IMR-90 (cell line): ENCODE measurements at regions not wholly inside any gene's neighbourhood (a gene's known extent, or its start where the extent isn't known, plus 50 kb on each side); places are given as distances from the start of the nearest gene placed in this dataset.

ENCODE experiments used
- ATAC-seq: fragments of 200-7000 bp; cut with Tn5 transposase; 2 replicates; pipeline ENCODE4 v1.9.1; 2020; ENCODE audit warnings: low read depth, mild to moderate bottlenecking, moderate library complexity
- BruUV-seq: library from RNA; stranded (reverse); fragments of 400-500 nt; replicated peaks from 2 replicates; lab custom pipeline; 2021; lab: Mats Ljungman, UMichigan
- CTCF ChIA-PET: fragments of 300-600 bp; formaldehyde crosslinking; extraction: SDS; loops from one replicate; lab custom pipeline; 2021; ENCODE audit warnings: antibody characterized with exemption; lab: Yijun Ruan, JAX
- POLR2A ChIA-PET: fragments of 300-600 bp; sonication (Branson Sonifier 250); formaldehyde crosslinking; loops from one replicate; lab custom pipeline; 2022; ENCODE audit warnings: antibody characterized with exemption; ENCODE audit not compliant: unreplicated experiment; lab: Charles Lee
- DNase-seq: peaks from one replicate; pipeline ENCODE4 v3.0.0; 2013
- H2AFZ ChIP-seq: replicated peaks from 2 replicates; pipeline ENCODE3; 2013; ENCODE audit warnings: low read length, mild to moderate bottlenecking; ENCODE audit not compliant: poor library complexity
- H2AK5ac ChIP-seq: 2 replicates; pipeline ENCODE4 v1.6.1; 2013; ENCODE audit warnings: low read depth, low read length, inconsistent platforms
- H2AK9ac ChIP-seq: replicated peaks from 2 replicates; pipeline ENCODE3; 2013; ENCODE audit warnings: mild to moderate bottlenecking, low read depth, low read length, moderate library complexity; ENCODE audit not compliant: poor library complexity
- H2BK120ac ChIP-seq: 2 replicates; pipeline ENCODE4 v1.6.1; 2013; ENCODE audit warnings: low read depth, low read length, inconsistent platforms
- H2BK15ac ChIP-seq: 3 replicates; pipeline ENCODE4 v1.6.1; 2013; ENCODE audit warnings: low read depth, low read length, inconsistent platforms
- H2BK20ac ChIP-seq: 2 replicates; pipeline ENCODE4 v1.6.1; 2013; ENCODE audit warnings: low read depth, mild to moderate bottlenecking, inconsistent platforms, low read length, moderate library complexity
- H2BK5ac ChIP-seq: 2 replicates; pipeline ENCODE4 v1.6.1; 2013; ENCODE audit warnings: mild to moderate bottlenecking, low read depth, low read length, inconsistent platforms; ENCODE audit not compliant: poor library complexity, severe bottlenecking
- H3K14ac ChIP-seq: replicated peaks from 2 replicates; pipeline ENCODE4 v1.6.1; 2013; ENCODE audit warnings: low read depth, low read length, inconsistent platforms
- H3K18ac ChIP-seq: 2 replicates; pipeline ENCODE4 v1.6.1; 2013; ENCODE audit warnings: low read depth, low read length, control low read depth
- H3K23ac ChIP-seq: 2 replicates; pipeline ENCODE4 v1.6.1; 2013; ENCODE audit warnings: low read depth, low read length, inconsistent platforms
- H3K27ac ChIP-seq: 2 replicates; pipeline ENCODE4 v1.5.1; 2013; ENCODE audit warnings: mild to moderate bottlenecking, control low read depth, low read length; ENCODE audit not compliant: insufficient read depth
- H3K27me3 ChIP-seq: 2 replicates; pipeline ENCODE4 v1.6.1; 2013; ENCODE audit warnings: low read length; ENCODE audit not compliant: control insufficient read depth, insufficient read depth
- H3K36me3 ChIP-seq: 2 replicates; pipeline ENCODE4 v1.6.1; 2013; ENCODE audit warnings: low read length, mixed read lengths; ENCODE audit not compliant: control insufficient read depth, insufficient read depth
- H3K4ac ChIP-seq: 2 replicates; pipeline ENCODE4 v1.6.1; 2013; ENCODE audit warnings: low read depth, low read length, inconsistent platforms
- H3K4me1 ChIP-seq: 2 replicates; pipeline ENCODE4 v1.6.1; 2013; ENCODE audit warnings: low read length, mixed read lengths; ENCODE audit not compliant: control insufficient read depth, insufficient read depth
- H3K4me2 ChIP-seq: 2 replicates; pipeline ENCODE4 v1.6.1; 2013; ENCODE audit warnings: low read depth, mild to moderate bottlenecking, control low read depth, low read length, moderate library complexity
- H3K4me3 ChIP-seq: 2 replicates; pipeline ENCODE4 v1.5.1; 2013; ENCODE audit warnings: low read depth, mild to moderate bottlenecking, control low read depth, low read length, moderate library complexity; ENCODE audit not compliant: insufficient read depth
- H3K56ac ChIP-seq: 2 replicates; pipeline ENCODE4 v1.6.1; 2013; ENCODE audit warnings: low read length, inconsistent platforms; ENCODE audit not compliant: insufficient read depth; ENCODE audit errors: extremely low read depth
- H3K79me1 ChIP-seq, 2 experiments: 2 replicates each; pipeline ENCODE4 v1.6.1; 2013; ENCODE audit warnings: low read length in 2 of 2, inconsistent platforms in 1 of 2, low read depth in 1 of 2
- H3K9ac ChIP-seq: 2 replicates; pipeline ENCODE4 v1.6.1; 2013; ENCODE audit warnings: low read depth, low read length, control low read depth
- H3K9me1 ChIP-seq: 2 replicates; pipeline ENCODE4 v1.6.1; 2013; ENCODE audit warnings: low read length, inconsistent platforms; ENCODE audit not compliant: insufficient read depth
- H3K9me3 ChIP-seq: 2 replicates; pipeline ENCODE4 v1.6.1; 2013; ENCODE audit warnings: low read length; ENCODE audit not compliant: control insufficient read depth, insufficient read depth
- H4K20me1 ChIP-seq: 2 replicates; pipeline ENCODE4 v1.6.1; 2013; ENCODE audit warnings: low read length, inconsistent platforms; ENCODE audit not compliant: insufficient read depth
- H4K5ac ChIP-seq: 2 replicates; pipeline ENCODE4 v1.6.1; 2013; ENCODE audit warnings: mild to moderate bottlenecking, low read depth, low read length, control low read depth
- H4K8ac ChIP-seq, 2 experiments: 2 replicates each; pipeline ENCODE4 v1.6.1; 2013; ENCODE audit warnings: low read depth in 2 of 2, low read length in 2 of 2, control low read depth in 1 of 2, inconsistent platforms in 1 of 2
- H4K91ac ChIP-seq: 2 replicates; pipeline ENCODE4 v1.6.1; 2013; ENCODE audit warnings: low read depth, low read length, inconsistent platforms; ENCODE audit not compliant: insufficient read depth
- BHLHE40 ChIP-seq: fragments of 150-350 bp; IDR thresholded peaks from 2 replicates; pipeline ENCODE4 v1.6.1; 2016; ENCODE audit warnings: mild to moderate bottlenecking, low read depth, low read length
- FOS ChIP-seq: fragments of 150-350 bp; IDR thresholded peaks from 2 replicates; pipeline ENCODE4 v1.6.1; 2016; ENCODE audit warnings: low read depth, low read length
- MAFK ChIP-seq: IDR thresholded peaks from 2 replicates; pipeline ENCODE4 v1.6.1; 2012; ENCODE audit warnings: low read depth, low read length, improper control_type of control experiment
- MAZ ChIP-seq: IDR thresholded peaks from 2 replicates; pipeline ENCODE4 v1.6.1; 2012; ENCODE audit warnings: low read depth, mild to moderate bottlenecking, low read length, improper control_type of control experiment, moderate library complexity, borderline replicate concordance
- POLR2A ChIP-seq: IDR thresholded peaks from 2 replicates; pipeline ENCODE4 v1.6.1; 2012; ENCODE audit warnings: mild to moderate bottlenecking, low read depth, low read length
- RAD21 ChIP-seq: IDR thresholded peaks from 2 replicates; pipeline ENCODE4 v1.6.1; 2012; ENCODE audit warnings: low read length, improper control_type of control experiment
- RFX5 ChIP-seq: IDR thresholded peaks from 2 replicates; pipeline ENCODE4 v1.8.0; 2012; ENCODE audit warnings: low read depth, mild to moderate bottlenecking, low read length, moderate library complexity
- SMC3 ChIP-seq: fragments of 150-350 bp; IDR thresholded peaks from 2 replicates; pipeline ENCODE4 v1.6.1; 2016; ENCODE audit warnings: low read depth, mild to moderate bottlenecking, antibody characterized with exemption, low read length, moderate library complexity
- WGBS, 2 experiments: methylation state at CpG; one replicate each; pipeline versions ENCODE4 v1.1.5 to v1.1.7; 2013; ENCODE audit warnings: missing lambda C conversion rate in 2 of 2; ENCODE audit not compliant: insufficient read length in 1 of 2; ENCODE audit errors: extremely low coverage in 2 of 2; 5-methylcytosine and 5-hydroxymethylcytosine counted together
- dilution Hi-C: fragments of 300-500 bp; cut with HindIII; formaldehyde crosslinking; loops from one replicate; pipeline ENCODE4 v1.14.3; 2018; ENCODE audit warnings: low sequenced_read_pairs; ENCODE audit not compliant: unreplicated experiment
- in situ Hi-C: fragments of 300-500 bp; cut with MboI; formaldehyde crosslinking; loops from 3 replicates; pipeline ENCODE4 v1.14.3; 2019; ENCODE audit warnings: low sequenced_read_pairs, inconsistent platforms, mixed read lengths
- intact Hi-C: fragments of 100-400 bp; cut with micrococcal nuclease; formaldehyde crosslinking; loops from 2 replicates; pipeline ENCODE4 v1.10.0; 2022
- TF ChIP-seq, protein P1 (sequence below): fragments of 150-350 bp; IDR thresholded peaks from 2 replicates; pipeline ENCODE4 v1.6.1; 2017; ENCODE audit warnings: mild to moderate bottlenecking, antibody characterized with exemption, low read length, low read depth
- TF ChIP-seq, protein P2 (sequence below): conservative IDR thresholded peaks from 2 replicates; pipeline ENCODE4 v1.5.1; 2012; ENCODE audit warnings: mild to moderate bottlenecking, low read depth, low read length, improper control_type of control experiment

DNA sequence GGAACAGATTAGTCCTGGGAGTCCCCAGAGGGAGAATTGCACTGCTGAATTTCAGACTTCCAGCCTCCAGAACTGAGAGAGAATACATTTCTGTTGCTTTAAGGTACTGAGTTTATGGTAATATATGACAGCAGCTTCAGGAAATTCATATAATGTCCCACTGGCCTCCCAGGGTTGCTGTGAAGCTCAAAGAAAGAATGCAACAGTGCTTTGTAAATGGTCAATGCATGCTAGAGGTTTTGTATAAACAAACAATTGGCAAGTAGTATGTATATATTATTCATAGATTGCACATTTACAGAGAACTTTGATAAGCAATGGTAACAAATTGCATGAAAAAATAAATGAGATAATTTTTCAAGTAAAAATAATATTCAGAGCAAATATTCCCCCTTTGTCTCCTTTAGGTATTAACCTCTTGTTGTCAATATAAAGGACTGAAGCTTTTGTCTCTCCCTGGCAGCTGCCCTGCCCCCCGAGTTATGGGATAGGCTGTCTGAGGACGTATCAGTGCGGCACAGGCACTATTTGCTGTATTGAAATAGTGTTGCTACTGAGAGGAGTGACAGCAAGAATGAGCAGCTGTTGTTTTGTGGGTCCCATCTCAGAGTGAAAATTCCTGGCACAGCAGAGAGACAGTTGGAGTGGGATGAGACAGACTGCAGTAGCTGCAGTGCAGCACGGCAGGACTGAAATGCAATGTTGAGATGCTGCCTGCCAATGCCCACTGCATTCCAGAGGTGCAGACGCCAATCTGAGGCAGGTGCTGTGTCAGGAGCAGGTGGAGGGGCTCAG is 194.2 kb upstream of the GLRA1 start:
- in situ Hi-C loops = no loop called here
- no peak overlapping the region for H3K23ac ChIP-seq
- no peak overlapping the region for H2BK15ac ChIP-seq
- no peaks in the 10 kb centered on the region for H3K79me1 ChIP-seq
- intact Hi-C loops = no loop called here
- no peak overlapping the region for H3K4me3 ChIP-seq
- H3K4ac ChIP-seq = no peak overlapping the region
- no peak overlapping the region for H4K5ac ChIP-seq
- no peak overlapping the region for H4K91ac ChIP-seq
- H3K27ac ChIP-seq = no peak overlapping the region
- no peaks in the 10 kb centered on the region for H3K27me3 ChIP-seq
- CTCF ChIA-PET = no interaction called here
- no peaks in the 10 kb centered on the region for H4K20me1 ChIP-seq
- no peak overlapping the region for H3K56ac ChIP-seq
- TF ChIP-seq, protein P1, sequence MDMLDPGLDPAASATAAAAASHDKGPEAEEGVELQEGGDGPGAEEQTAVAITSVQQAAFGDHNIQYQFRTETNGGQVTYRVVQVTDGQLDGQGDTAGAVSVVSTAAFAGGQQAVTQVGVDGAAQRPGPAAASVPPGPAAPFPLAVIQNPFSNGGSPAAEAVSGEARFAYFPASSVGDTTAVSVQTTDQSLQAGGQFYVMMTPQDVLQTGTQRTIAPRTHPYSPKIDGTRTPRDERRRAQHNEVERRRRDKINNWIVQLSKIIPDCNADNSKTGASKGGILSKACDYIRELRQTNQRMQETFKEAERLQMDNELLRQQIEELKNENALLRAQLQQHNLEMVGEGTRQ = no peak
- TF ChIP-seq MAFK (no peak), POLR2A (no peak), BHLHE40 (no peak), SMC3 (no peak), FOS (no peak), RFX5 (no peak), MAZ (no peak), RAD21 (no peak)
- TF ChIP-seq, protein P2, sequence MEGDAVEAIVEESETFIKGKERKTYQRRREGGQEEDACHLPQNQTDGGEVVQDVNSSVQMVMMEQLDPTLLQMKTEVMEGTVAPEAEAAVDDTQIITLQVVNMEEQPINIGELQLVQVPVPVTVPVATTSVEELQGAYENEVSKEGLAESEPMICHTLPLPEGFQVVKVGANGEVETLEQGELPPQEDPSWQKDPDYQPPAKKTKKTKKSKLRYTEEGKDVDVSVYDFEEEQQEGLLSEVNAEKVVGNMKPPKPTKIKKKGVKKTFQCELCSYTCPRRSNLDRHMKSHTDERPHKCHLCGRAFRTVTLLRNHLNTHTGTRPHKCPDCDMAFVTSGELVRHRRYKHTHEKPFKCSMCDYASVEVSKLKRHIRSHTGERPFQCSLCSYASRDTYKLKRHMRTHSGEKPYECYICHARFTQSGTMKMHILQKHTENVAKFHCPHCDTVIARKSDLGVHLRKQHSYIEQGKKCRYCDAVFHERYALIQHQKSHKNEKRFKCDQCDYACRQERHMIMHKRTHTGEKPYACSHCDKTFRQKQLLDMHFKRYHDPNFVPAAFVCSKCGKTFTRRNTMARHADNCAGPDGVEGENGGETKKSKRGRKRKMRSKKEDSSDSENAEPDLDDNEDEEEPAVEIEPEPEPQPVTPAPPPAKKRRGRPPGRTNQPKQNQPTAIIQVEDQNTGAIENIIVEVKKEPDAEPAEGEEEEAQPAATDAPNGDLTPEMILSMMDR = no peak
- no peak overlapping the region for H2AK9ac ChIP-seq
- no peak overlapping the region for H2AFZ ChIP-seq
- no peak overlapping the region for H2AK5ac ChIP-seq
- no TSS peak for BruUV-seq
- H2BK5ac ChIP-seq = no peak overlapping the region
- no peak overlapping the region for H2BK120ac ChIP-seq
- no peak for DNase-seq
- H3K9me3 ChIP-seq = no peaks in the 10 kb centered on the region
- no peak overlapping the region for H3K18ac ChIP-seq
- H3K4me1 ChIP-seq = no peaks in the 10 kb centered on the region
- WGBS, 2 experiments = 0% methylated on average over 2 of the region's 5 CpGs; no CpG with 5 or more reads in 1 of the 2 experiments
- no peak overlapping the region for H3K4me2 ChIP-seq
- no peak overlapping the region for H2BK20ac ChIP-seq
- H3K9ac ChIP-seq = no peak overlapping the region
- no peak overlapping the region for H4K8ac ChIP-seq
- dilution Hi-C loops = no loop called here
- no peaks in the 10 kb centered on the region for H3K9me1 ChIP-seq
- no peak overlapping the region for H3K14ac ChIP-seq
- POLR2A ChIA-PET = no interaction called here
- no peak for ATAC-seq
- no peaks in the 10 kb centered on the region for H3K36me3 ChIP-seq
